GM21515 (cell line): ENCODE measurements at regions not wholly inside any gene's neighbourhood (a gene's known extent, or its start where the extent isn't known, plus 50 kb on each side); places are given as distances from the start of the nearest gene placed in this dataset.

Source experiments
- ATAC-seq: cut with Tn5 transposase; IDR thresholded peaks from one replicate; pipeline ENCODE4 v1.9.1; 2021; ENCODE audit not compliant: unreplicated experiment

GRCh38 chr1:222301652-222302051 lies 246.3 kb downstream of the HHIPL2 start:
- no peak for ATAC-seq

GRCh38 chr1:222299524-222299923 lies 248.4 kb downstream of the HHIPL2 start:
- ATAC-seq: no peak

DNA sequence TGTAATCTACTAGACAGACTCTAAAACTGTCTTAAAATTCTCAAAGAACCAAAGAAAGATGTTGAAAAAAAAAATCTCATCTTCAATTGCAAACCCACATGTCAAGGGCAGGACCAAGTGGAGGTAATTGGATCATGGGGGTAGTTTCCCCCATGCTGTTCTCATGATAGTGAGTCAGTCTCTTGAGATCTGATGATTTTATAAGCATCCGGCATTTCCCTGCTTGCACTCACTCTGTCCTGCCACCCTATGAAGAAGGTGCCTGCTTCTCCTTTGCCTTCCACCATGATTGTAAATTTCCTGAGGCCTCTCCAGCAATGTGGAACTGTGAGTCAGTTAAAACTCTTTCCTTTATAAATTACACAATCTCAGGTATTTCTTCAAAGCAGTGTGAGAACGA lies 257.0 kb downstream of the HHIPL2 start:
- no peak for ATAC-seq

DNA sequence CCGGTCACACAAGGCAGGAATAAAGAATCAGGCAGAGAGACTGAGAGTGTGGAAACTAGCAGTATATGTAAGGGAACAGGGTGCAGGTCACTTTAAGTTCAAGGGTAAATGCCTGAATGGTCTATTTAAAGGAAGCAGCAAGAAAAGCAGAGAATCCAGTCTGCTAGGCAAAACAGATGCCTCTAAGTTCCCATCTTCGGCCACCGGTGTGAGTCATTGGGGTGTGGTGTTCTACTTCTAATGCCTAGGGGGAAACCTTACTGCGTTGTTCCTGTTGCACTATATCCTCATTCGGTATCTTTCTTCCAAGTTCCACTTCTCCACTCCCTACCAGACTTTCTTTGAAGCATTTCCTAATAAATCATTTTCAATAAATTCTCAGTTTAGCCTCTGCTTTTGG lies 259.9 kb downstream of the HHIPL2 start:
- ATAC-seq: no peak

GRCh38 chr1:222286011-222286410 lies 261.9 kb downstream of the HHIPL2 start:
- ATAC-seq: no peak

DNA sequence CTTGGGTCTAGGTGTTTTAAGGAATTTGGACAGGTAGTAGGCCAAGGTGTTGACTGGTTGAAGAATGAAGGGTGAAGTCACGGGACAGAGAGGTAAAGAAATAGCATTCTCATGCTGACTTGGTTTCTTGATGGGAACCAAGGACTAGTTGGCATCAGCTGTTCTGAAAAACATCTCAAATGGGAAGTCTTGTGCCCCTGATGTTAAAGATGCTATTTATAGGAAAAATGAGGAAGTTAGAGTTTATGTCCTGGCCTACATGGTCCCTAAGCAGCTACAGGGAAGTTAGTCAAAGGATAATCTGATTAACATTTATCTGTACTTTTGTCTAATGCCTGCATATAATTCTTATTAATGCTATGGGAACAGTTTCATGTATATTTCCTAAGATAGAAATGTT lies 262.4 kb downstream of the HHIPL2 start:
- no peak for ATAC-seq

- ATAC-seq: no peak
Observed at GRCh38 chr1:222284466-222284865, 263.4 kb downstream of the HHIPL2 start.

DNA sequence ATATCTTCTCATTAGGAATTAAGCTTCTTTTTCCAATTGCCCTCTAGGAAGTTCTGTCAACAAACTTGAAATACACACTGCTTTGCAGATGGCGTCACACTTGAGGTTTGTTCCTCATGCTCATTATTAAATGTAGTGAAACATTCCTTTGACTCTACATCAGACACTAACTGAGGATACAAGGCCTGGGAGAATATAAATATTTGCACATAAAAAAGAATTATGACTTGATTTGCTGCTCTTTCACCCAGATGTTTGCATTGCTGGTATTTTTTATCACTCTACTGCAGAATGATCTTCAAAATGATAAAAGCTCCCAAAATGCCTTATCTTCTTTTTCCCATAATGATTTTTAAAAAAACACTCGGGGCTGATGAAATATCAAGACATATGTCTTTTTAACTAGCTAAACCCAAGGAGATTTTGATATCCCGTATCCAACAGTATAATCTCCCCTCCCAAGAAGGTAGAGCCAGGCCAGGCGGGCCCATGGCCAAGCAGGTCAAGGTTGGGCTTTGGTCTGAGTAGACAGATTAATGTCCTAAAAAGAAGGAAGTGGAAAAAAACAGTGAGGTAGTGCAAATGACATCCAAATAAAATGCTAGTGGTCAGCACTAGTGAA lies 264.6 kb downstream of the HHIPL2 start:
- no peak for ATAC-seq

DNA sequence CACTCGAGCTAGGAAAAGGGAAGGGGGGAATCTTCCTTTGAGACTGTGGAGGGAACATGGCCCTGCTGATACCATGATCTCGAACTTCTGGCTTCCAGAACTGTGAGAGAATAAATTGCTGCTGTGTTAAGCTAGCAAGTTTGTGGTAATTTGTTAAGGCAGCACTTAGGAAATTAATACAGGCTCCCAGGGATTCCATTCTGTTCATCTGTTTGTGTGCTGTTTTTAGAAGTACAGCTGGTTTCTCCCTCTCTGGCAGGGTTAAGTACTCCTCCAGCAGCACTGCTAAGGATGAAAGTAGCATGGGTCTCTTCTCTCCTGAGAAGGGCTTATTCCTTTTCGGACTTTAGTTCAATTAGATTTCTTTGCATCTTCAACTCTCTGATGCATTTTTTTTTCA lies 268.3 kb downstream of the HHIPL2 start:
- ATAC-seq: no peak

DNA sequence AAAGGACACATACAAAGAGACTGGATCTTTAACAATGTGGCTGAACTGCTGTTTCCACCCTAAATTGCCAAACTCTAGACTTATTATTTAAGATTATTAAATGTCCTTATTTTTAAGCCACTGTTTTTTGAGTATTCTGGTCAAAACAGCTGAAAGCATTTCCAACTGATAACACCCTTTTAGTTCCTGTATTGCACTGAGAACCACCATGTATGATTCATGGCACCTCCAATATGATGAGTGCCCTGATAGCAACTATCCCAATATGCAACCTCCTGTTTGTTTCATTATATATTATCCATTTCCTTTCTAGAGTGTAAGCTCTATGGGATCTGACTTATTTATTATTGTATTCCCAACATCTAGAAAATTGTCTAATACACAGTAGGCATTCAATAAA lies 269.4 kb downstream of the HHIPL2 start:
- no peak for ATAC-seq

DNA sequence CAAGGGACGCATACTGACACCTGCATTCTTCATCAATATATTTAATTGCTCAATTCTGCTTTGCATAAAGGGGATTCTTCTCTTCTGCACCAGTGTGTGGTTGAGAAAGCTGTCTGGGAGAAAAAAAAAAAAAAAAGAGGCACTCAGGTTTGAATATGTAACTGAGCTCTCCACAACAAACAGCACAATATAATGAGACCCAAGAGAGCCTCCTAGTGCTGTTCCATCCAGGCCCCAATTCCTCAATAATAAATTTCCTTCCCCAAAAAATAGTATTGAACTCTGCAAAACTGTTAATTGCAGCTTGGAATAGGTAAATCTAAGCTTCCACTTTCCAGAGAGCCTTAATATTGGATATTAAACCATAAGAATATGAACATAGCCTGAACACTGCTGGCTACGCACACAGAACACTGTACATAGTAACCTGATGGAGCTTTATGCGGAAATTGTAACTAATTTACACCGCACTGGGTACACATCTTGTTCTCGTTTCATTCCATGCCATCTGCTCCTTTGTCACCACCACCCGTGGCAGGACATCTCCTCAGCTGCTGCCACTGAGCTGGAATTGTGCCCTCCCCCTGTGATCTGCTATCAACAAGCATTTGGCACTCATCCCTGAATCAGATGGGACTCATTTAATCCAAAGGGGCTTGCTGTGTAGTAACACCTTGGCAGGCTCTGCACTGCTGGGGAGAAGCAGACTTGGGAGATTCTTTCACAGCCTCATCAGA lies 272.0 kb downstream of the HHIPL2 start:
- ATAC-seq: no peak

- ATAC-seq: no peak
Observed at GRCh38 chr1:222275001-222275728, 272.7 kb downstream of the HHIPL2 start.

- ATAC-seq: no peak
Observed at GRCh38 chr1:222266223-222267196, 281.4 kb downstream of the HHIPL2 start.

GRCh38 chr1:222263791-222264190 lies 284.1 kb downstream of the HHIPL2 start:
- no peak for ATAC-seq

DNA sequence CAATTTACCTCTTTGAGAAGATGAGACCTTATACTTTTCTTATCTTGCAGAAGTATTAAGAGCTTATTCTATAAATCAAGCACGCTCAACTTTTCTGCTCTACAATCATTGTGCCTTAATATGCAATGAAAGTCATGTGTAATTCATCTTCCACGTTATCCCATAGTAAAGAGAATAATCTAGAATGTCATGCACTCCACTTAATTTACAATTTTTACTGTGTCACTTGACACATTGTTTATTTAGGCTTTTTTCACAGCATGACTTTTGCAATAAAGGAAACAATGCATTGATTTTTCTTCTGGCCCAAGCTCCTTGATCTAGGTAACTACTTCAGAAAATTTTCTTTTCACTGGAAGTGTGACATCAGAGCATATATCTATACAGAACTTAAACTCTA lies 290.9 kb downstream of the HHIPL2 start:
- ATAC-seq: no peak

DNA sequence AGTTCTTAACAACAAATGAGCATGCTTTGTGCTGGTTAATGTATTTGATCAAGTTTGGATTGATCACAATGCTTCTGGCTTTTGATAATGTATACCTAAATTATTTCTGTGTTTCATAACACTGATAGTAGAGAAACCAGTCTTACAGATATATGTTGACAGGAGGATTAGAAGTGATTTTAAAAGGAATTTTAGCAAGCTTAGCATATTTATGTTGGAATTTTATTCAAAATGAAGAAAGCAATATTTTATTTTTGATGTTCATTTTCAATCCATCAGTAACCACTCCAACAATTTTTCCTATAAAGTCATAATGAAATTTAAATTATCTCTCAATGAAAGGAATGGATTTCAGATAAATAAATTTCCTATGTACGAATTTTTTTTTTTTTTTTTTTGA lies 291.8 kb downstream of the HHIPL2 start:
- no peak for ATAC-seq

DNA sequence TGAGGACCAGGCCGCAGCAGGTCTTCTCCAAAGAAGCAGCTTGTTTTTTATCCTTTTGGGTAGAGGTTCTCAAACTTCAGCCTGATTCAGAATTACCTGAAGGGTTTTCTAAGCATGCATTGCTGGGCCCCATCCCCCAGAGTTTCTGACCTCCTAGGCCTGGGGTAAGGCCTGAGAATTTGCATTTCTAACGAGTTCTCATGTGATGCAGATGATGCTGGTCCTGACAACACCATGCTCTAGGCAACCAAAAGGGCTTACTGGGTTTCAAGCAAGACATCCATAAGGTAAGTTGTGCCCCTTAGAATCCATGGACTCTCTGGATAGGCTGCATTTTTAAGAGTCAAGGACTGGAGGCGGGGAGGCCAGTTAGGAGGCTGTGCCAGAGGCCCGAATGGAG lies 295.1 kb downstream of the HHIPL2 start:
- no peak for ATAC-seq

GRCh38 chr1:222251847-222252246 lies 296.1 kb downstream of the HHIPL2 start:
- ATAC-seq: no peak

DNA sequence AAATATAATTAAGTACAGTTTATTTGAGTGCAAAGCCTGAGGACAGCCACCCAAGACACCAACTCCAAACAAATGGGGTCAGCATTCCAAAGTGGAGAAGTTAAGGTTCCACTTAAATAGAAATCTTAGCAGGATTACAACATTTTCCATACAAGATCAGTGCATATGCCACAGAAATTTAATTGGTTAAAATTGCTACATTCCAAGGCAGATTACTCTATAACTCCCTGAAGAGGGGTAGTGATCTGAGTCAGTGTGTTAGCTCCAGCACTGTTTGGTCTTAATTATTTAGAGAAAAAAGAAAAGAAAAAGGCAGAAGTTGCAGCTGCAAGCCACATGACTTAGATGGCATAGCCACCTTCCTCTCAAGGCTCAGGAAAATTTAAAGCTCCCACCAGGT lies 297.5 kb downstream of the HHIPL2 start:
- ATAC-seq: no peak

- ATAC-seq: no peak
Observed at GRCh38 chr1:222247811-222248310, 300.0 kb downstream of the HHIPL2 start.

GRCh38 chr1:222247081-222247480 lies 300.8 kb downstream of the HHIPL2 start:
- no peak for ATAC-seq
